Stimulated activated naive CD8-positive, alpha-beta T cell treated with anti-CD3 and anti-CD28 coated beads, Interleukin-15, Interleukin-2, amounts not matched to agents 100 ng/mL and 50 ng/mL, for 24 hours (primary cell): ENCODE measurements at regions not wholly inside any gene's neighbourhood (a gene's known extent, or its start where the extent isn't known, plus 50 kb on each side); places are given as distances from the start of the nearest gene placed in this dataset.

Experiments used
- H3K27ac Mint-ChIP-seq: one replicate; pipeline ENCODE4 v1.8.0; 2021; ENCODE audit warnings: mild to moderate bottlenecking, mixed read lengths
- H3K27me3 Mint-ChIP-seq: one replicate; pipeline ENCODE4 v1.8.0; 2021; ENCODE audit warnings: mixed read lengths
- H3K36me3 Mint-ChIP-seq: one replicate; pipeline ENCODE4 v1.8.0; 2021; ENCODE audit warnings: low read depth, mixed read lengths
- H3K4me1 Mint-ChIP-seq: one replicate; pipeline ENCODE4 v1.8.0; 2021; ENCODE audit warnings: low read depth, mixed read lengths
- H3K4me3 Mint-ChIP-seq: one replicate; pipeline ENCODE4 v1.8.0; 2021; ENCODE audit warnings: mild to moderate bottlenecking, mixed read lengths
- H3K9me3 Mint-ChIP-seq: one replicate; pipeline ENCODE4 v1.8.0; 2021; ENCODE audit warnings: mixed read lengths

GRCh38 chr6:12593771-12594529 is 122.6 kb upstream of the PHACTR1 start:
- H3K4me1 Mint-ChIP-seq = peaks cover 7% of the 10 kb centered on the region
- H3K27ac Mint-ChIP-seq = no peak overlapping the region
- peaks cover 10% of the 10 kb centered on the region for H3K27me3 Mint-ChIP-seq
- no peaks in the 10 kb centered on the region for H3K36me3 Mint-ChIP-seq
- H3K4me3 Mint-ChIP-seq = no peak overlapping the region
- H3K9me3 Mint-ChIP-seq = no peaks in the 10 kb centered on the region

GRCh38 chr6:12594530-12594893 is 122.1 kb upstream of the PHACTR1 start:
- Mint-ChIP-seq H3K27ac (no peak overlapping the region), H3K9me3 (no peaks in the 10 kb centered on the region), H3K36me3 (no peaks in the 10 kb centered on the region), H3K4me1 (peaks cover 7% of the 10 kb centered on the region), H3K27me3 (peaks cover 10% of the 10 kb centered on the region), H3K4me3 (no peak overlapping the region)

GRCh38 chr6:12595161-12595811 is 121.3 kb upstream of the PHACTR1 start:
- no peak overlapping the region for H3K4me3 Mint-ChIP-seq
- H3K4me1 Mint-ChIP-seq = peaks cover 7% of the 10 kb centered on the region
- H3K27ac Mint-ChIP-seq = no peak overlapping the region
- no peaks in the 10 kb centered on the region for H3K36me3 Mint-ChIP-seq
- peaks cover 15% of the 10 kb centered on the region for H3K27me3 Mint-ChIP-seq
- no peaks in the 10 kb centered on the region for H3K9me3 Mint-ChIP-seq

DNA sequence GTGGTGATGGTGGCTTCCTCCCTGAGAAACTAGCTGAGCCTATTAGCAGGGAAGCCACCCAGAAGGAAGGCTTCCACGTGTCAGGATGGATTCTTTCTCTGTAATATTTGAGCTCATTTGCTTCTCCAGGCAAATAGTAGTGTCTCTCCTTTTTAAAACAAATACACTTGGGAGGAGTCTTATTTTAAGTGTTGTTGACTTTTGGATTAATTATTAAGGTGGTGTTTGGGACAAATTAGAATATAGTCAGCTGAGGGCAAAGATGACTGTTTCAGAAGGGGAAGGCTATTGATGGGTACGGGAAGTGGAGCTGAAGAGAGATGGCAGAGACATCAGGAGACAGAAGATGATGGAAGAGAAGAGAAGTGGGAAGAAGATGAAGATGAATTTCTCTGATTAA is 119.8 kb upstream of the PHACTR1 start:
- Mint-ChIP-seq H3K27ac (no peak overlapping the region), H3K9me3 (no peaks in the 10 kb centered on the region), H3K4me3 (no peak overlapping the region), H3K4me1 (peaks cover 7% of the 10 kb centered on the region), H3K27me3 (peaks cover 17% of the 10 kb centered on the region), H3K36me3 (no peaks in the 10 kb centered on the region)

DNA sequence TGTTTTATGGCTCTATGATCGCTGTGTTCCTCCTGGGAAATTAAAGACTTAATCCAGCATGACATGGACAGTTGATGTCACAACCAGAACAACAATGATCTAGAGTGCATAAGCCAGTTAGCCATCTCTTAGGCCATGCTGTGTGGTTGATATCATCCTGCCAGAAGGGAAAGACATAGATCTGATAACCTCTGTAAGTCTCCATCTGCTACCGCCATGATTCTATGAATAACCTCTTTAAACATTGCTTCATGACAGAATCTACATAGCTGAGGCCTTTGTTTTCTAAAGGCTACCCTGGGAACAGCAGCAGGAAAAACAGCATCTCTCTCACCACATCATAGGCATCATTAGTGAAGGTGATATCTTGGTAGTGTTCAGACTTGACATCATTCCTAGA is 117.6 kb upstream of the PHACTR1 start:
- Mint-ChIP-seq H3K36me3 (no peaks in the 10 kb centered on the region), H3K4me3 (no peak overlapping the region), H3K27me3 (peaks cover 21% of the 10 kb centered on the region), H3K4me1 (peaks cover 7% of the 10 kb centered on the region), H3K9me3 (no peaks in the 10 kb centered on the region), H3K27ac (no peak overlapping the region)

- Mint-ChIP-seq H3K4me3 (no peak overlapping the region), H3K9me3 (no peaks in the 10 kb centered on the region), H3K4me1 (no peaks in the 10 kb centered on the region), H3K36me3 (no peaks in the 10 kb centered on the region), H3K27me3 (peaks cover 16% of the 10 kb centered on the region), H3K27ac (no peak overlapping the region)
Measured at GRCh38 chr6:12601881-12602280, 114.7 kb upstream of the PHACTR1 start.

- no peaks in the 10 kb centered on the region for H3K36me3 Mint-ChIP-seq
- no peak overlapping the region for H3K27ac Mint-ChIP-seq
- peaks cover 20% of the 10 kb centered on the region for H3K27me3 Mint-ChIP-seq
- H3K4me3 Mint-ChIP-seq = no peak overlapping the region
- H3K4me1 Mint-ChIP-seq = no peaks in the 10 kb centered on the region
- H3K9me3 Mint-ChIP-seq = no peaks in the 10 kb centered on the region
Measured at GRCh38 chr6:12602342-12602741, 114.2 kb upstream of the PHACTR1 start.

GRCh38 chr6:12602951-12603672 is 113.5 kb upstream of the PHACTR1 start:
- Mint-ChIP-seq H3K27me3 (peaks cover 20% of the 10 kb centered on the region), H3K9me3 (no peaks in the 10 kb centered on the region), H3K4me1 (no peaks in the 10 kb centered on the region), H3K36me3 (no peaks in the 10 kb centered on the region), H3K4me3 (no peak overlapping the region), H3K27ac (no peak overlapping the region)

DNA sequence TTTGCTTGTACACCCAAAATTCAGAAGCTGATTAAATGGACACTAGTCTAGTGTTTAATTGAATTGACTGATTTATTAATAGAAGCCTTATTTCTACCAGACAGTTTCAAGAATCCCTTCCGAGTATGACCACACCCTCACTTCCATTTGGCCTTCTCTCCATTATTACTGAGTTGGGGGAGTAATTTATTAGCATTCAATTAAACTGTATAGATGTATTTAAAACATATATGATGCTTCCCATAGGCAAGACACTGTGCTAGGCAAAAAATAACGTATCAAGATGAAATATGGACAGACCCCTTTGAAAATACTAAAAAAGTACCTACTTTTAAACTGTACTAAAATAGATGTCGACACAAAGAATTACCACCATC is 112.9 kb upstream of the PHACTR1 start:
- H3K4me1 Mint-ChIP-seq = no peaks in the 10 kb centered on the region
- H3K27me3 Mint-ChIP-seq = peaks cover 21% of the 10 kb centered on the region
- H3K9me3 Mint-ChIP-seq = no peaks in the 10 kb centered on the region
- no peak overlapping the region for H3K4me3 Mint-ChIP-seq
- no peak overlapping the region for H3K27ac Mint-ChIP-seq
- H3K36me3 Mint-ChIP-seq = no peaks in the 10 kb centered on the region

DNA sequence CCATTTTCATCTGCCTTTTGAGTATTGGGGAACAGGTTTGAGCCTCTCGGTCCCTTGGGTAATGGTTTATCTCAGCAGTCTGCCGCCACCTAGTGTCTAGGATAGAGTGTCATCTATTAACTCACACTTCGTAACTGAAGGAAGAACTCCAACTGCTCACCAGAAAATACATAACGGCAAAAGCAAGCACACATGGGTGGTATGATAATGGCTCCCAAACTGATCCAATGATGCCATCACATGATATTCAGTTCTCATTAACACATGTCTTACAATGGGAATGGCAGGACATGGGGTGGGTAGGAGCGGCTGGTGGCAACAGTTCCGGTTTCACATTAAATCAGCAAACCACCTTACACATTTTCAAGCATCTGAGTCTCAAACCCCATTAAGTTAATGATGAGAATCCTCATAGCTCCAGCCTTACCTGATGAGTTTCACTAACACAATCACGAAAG is 110.7 kb upstream of the PHACTR1 start:
- no peaks in the 10 kb centered on the region for H3K9me3 Mint-ChIP-seq
- H3K27ac Mint-ChIP-seq = no peak overlapping the region
- no peaks in the 10 kb centered on the region for H3K36me3 Mint-ChIP-seq
- H3K27me3 Mint-ChIP-seq = peaks cover 16% of the 10 kb centered on the region
- no peaks in the 10 kb centered on the region for H3K4me1 Mint-ChIP-seq
- H3K4me3 Mint-ChIP-seq = no peak overlapping the region

- H3K36me3 Mint-ChIP-seq = no peaks in the 10 kb centered on the region
- peaks cover 16% of the 10 kb centered on the region for H3K27me3 Mint-ChIP-seq
- H3K9me3 Mint-ChIP-seq = no peaks in the 10 kb centered on the region
- H3K4me1 Mint-ChIP-seq = no peaks in the 10 kb centered on the region
- no peak overlapping the region for H3K27ac Mint-ChIP-seq
- H3K4me3 Mint-ChIP-seq = no peak overlapping the region
Measured at GRCh38 chr6:12606616-12607015, 110.0 kb upstream of the PHACTR1 start.

DNA sequence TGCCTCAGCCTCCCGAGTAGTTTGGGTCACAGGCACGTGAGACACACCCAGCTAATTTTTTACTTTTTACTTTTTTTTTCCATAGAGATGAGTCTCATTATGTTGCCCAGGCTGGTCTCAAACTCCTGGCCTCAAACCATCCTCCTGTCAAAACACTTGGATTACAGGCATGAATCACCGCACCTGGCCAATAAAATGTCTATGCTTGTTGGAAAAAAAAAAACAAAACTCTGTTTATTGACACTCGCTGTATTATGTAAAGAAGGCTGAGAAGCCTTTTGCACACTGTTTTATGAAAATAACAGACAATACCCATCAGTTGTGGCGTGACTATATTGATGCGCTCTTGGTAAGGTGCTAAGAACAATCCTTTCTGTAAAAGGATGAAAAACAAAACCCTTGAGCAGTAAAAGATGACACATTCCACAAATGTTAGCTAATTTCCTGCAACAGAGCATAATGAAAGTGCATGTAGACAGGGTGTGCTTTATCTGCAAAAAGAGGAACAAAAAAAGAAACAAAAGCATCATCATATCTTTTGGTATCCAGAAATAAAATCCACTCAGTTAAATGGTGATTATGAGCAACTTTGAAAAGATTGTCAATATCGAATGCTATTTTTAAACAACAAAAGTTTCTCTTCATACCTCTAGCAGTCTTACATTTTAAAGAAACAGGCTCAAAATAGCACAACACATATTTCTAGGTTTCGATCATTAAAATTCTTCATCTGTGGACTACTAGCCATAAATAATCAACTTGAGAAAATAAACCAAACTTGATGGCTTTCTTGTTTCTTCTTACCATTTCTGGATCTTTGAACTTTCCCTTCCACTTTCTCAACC is 108.3 kb upstream of the PHACTR1 start:
- Mint-ChIP-seq H3K4me3 (no peak overlapping the region), H3K36me3 (no peaks in the 10 kb centered on the region), H3K27me3 (peaks cover 25% of the 10 kb centered on the region), H3K9me3 (no peaks in the 10 kb centered on the region), H3K4me1 (no peaks in the 10 kb centered on the region), H3K27ac (no peak overlapping the region)

GRCh38 chr6:12608874-12609273 is 107.7 kb upstream of the PHACTR1 start:
- Mint-ChIP-seq H3K27me3 (peaks cover 25% of the 10 kb centered on the region), H3K27ac (no peak overlapping the region), H3K4me3 (no peak overlapping the region), H3K4me1 (no peaks in the 10 kb centered on the region), H3K36me3 (no peaks in the 10 kb centered on the region), H3K9me3 (no peaks in the 10 kb centered on the region)

DNA sequence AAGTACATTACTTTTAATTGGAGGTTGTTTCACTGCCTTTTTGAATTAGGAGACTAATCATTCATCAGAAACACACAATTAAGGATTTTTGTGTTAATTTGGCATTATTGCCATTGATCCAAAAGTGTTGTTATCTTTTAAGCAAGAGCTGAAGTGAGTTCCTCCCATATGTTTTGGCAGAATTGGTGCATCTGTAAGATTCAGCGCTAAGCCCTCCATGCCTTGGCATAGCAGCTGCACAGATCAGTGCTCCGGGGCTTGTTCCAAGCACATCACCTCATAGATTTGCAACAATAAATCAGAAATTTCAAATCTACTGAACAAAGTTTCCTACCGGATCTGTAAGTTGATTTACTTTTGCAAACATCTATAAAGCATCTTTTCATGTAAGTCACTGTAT is 106.8 kb upstream of the PHACTR1 start:
- no peak overlapping the region for H3K4me3 Mint-ChIP-seq
- H3K4me1 Mint-ChIP-seq = no peaks in the 10 kb centered on the region
- H3K27me3 Mint-ChIP-seq = peaks cover 25% of the 10 kb centered on the region
- H3K36me3 Mint-ChIP-seq = no peaks in the 10 kb centered on the region
- no peak overlapping the region for H3K27ac Mint-ChIP-seq
- no peaks in the 10 kb centered on the region for H3K9me3 Mint-ChIP-seq

- H3K36me3 Mint-ChIP-seq = no peaks in the 10 kb centered on the region
Measured at GRCh38 chr6:12610862-12611261, 105.7 kb upstream of the PHACTR1 start.

More at GRCh38 chr6:12610862-12611261, 105.7 kb upstream of the PHACTR1 start:
- Mint-ChIP-seq H3K9me3 (no peaks in the 10 kb centered on the region), H3K27me3 (peaks cover 25% of the 10 kb centered on the region), H3K27ac (no peak overlapping the region), H3K4me1 (no peaks in the 10 kb centered on the region), H3K4me3 (no peak overlapping the region)
